ENCODE measurements at regions not wholly inside any gene's neighbourhood (a gene's known extent, or its start where the extent isn't known, plus 50 kb on each side); places are given as distances from the start of the nearest gene placed in this dataset.
A peak's percentile ranks its signal among the peaks of the same experiment; 100 is the strongest.

- no peak for DNase-seq
Measured at GRCh38 chr1:211206981-211207380, 52.2 kb upstream of the RCOR3 start.

- DNase-seq = no peak
Measured at GRCh38 chr1:211200311-211200710, 58.9 kb upstream of the RCOR3 start.

- no peak for DNase-seq
Measured at GRCh38 chr1:211198880-211199279, 60.3 kb upstream of the RCOR3 start.

GRCh38 chr1:211198111-211198510, 61.1 kb upstream of the RCOR3 start:
- DNase-seq = no peak

- no peak for DNase-seq
Measured at GRCh38 chr1:211196880-211197279, 62.3 kb upstream of the RCOR3 start.

GRCh38 chr1:211194826-211195225, 60.9 kb upstream of the KCNH1 start:
- DNase-seq = no peak

GRCh38 chr1:211192227-211192626, 58.3 kb upstream of the KCNH1 start:
- no peak for DNase-seq

GRCh38 chr1:211188721-211189120, 54.8 kb upstream of the KCNH1 start:
- peak in 1 of 2 donors; percentile 7 for DNase-seq

GRCh38 chr1:211183747-211184313, 49.9 kb upstream of the KCNH1 start:
- no peak for DNase-seq
